ENCODE measurements at regions not wholly inside any gene's neighbourhood (a gene's known extent, or its start where the extent isn't known, plus 50 kb on each side); places are given as distances from the start of the nearest gene placed in this dataset.
A peak's percentile ranks its signal among the peaks of the same experiment; 100 is the strongest.

GRCh38 chr10:114709984-114710383 is 51.9 kb upstream of the ABLIM1 start:
- intact Hi-C loops (cut with micrococcal nuclease; ENCODE audit: unreplicated experiment) = loop anchor here (5.0 kb wide), 2 partner anchors 57 to 77 kb away; no protein-coding TSS in a partner anchor
- H3K4me3 ChIP-seq (ENCODE audit: low read depth in 2 of 2, low read length in 2 of 2) = no peak overlapping the region
- H3K27ac ChIP-seq (ENCODE audit: low read length) = peak overlapping the region; percentile 100
- ATAC-seq (no peak), DNase-seq (ENCODE audit: low read depth, low spot score) (peak; percentile 36)
- H3K36me3 ChIP-seq (ENCODE audit: control insufficient read depth, insufficient read depth, low read length) = no peaks in the 10 kb centered on the region
- BruUV-seq (replicated peaks) = no TSS peak
- no peaks in the 10 kb centered on the region for H3K27me3 ChIP-seq (ENCODE audit: control insufficient read depth, insufficient read depth, low read length)
- peaks cover 95% of the 10 kb centered on the region for H3K4me1 ChIP-seq (ENCODE audit: control insufficient read depth, insufficient read depth, low read length)
- CTCF ChIA-PET = no interaction called here
- in situ Hi-C loops (cut with HindIII; ENCODE audit: low pct_unique_long_range_greater_than_20kb, low sequenced_read_pairs) = no loop called here
- POLR2A ChIA-PET = no interaction called here
- H3K9me3 ChIP-seq (ENCODE audit: control insufficient read depth, insufficient read depth, low read depth, low read length) = no peaks in the 10 kb centered on the region
- TF ChIP-seq TCF7L2 (IDR thresholded peaks at IDR 0.05; ENCODE audit: low read depth, low read length) (no peak), REST (IDR thresholded peaks at IDR 0.05; ENCODE audit: insufficient read depth in 1 of 2, low read depth in 2 of 2, low read length in 1 of 2) (no peak), CTCF (IDR thresholded peaks at IDR 0.05) (no peak), POLR2AphosphoS5 (IDR thresholded peaks at IDR 0.05; ENCODE audit: low read depth, low read length) (no peak), SIN3A (IDR thresholded peaks at IDR 0.05; ENCODE audit: borderline replicate concordance, insufficient read depth, low read depth, low read length) (no peak)

GRCh38 chr10:114711176-114711868 is 53.2 kb upstream of the ABLIM1 start:
- intact Hi-C loops (cut with micrococcal nuclease; ENCODE audit: unreplicated experiment) (loop anchor here (5.0 kb wide), 1 partner anchor 76 kb away; no protein-coding TSS in a partner anchor), in situ Hi-C loops (cut with HindIII; ENCODE audit: low pct_unique_long_range_greater_than_20kb, low sequenced_read_pairs) (no loop called here)
- no peaks in the 10 kb centered on the region for H3K27me3 ChIP-seq (ENCODE audit: control insufficient read depth, insufficient read depth, low read length)
- peak overlapping the region; percentile 100 for H3K27ac ChIP-seq (ENCODE audit: low read length)
- no peaks in the 10 kb centered on the region for H3K36me3 ChIP-seq (ENCODE audit: control insufficient read depth, insufficient read depth, low read length)
- CTCF ChIA-PET = no interaction called here
- no peak overlapping the region for H3K4me3 ChIP-seq (ENCODE audit: low read depth in 2 of 2, low read length in 2 of 2)
- no TSS peak for BruUV-seq (replicated peaks)
- no peak for ATAC-seq
- no peaks in the 10 kb centered on the region for H3K9me3 ChIP-seq (ENCODE audit: control insufficient read depth, insufficient read depth, low read depth, low read length)
- no peak for DNase-seq (ENCODE audit: low read depth, low spot score)
- no peak for TF ChIP-seq CTCF (IDR thresholded peaks at IDR 0.05)
- TF ChIP-seq SIN3A (IDR thresholded peaks at IDR 0.05; ENCODE audit: borderline replicate concordance, insufficient read depth, low read depth, low read length) = no peak
- TF ChIP-seq POLR2AphosphoS5 (IDR thresholded peaks at IDR 0.05; ENCODE audit: low read depth, low read length) = no peak
- TF ChIP-seq REST (IDR thresholded peaks at IDR 0.05; ENCODE audit: insufficient read depth in 1 of 2, low read depth in 2 of 2, low read length in 1 of 2) = no peak
- no peak; the same call in 1 of the 2 replicates for TF ChIP-seq TCF7L2 (IDR thresholded peaks at IDR 0.05; ENCODE audit: low read depth, low read length)
- POLR2A ChIA-PET = interaction anchor here (1.0 kb wide), 1 partner anchor 79 kb away, joined by 4 read pairs; no protein-coding TSS in a partner anchor
- H3K4me1 ChIP-seq (ENCODE audit: control insufficient read depth, insufficient read depth, low read length) = peaks cover 95% of the 10 kb centered on the region
